Heart right ventricle (tissue), 16 donors: ENCODE measurements at regions not wholly inside any gene's neighbourhood (a gene's known extent, or its start where the extent isn't known, plus 50 kb on each side); places are given as distances from the start of the nearest gene placed in this dataset.

Source experiments
- ATAC-seq, 8 donors: fragments of 200-7000 bp; cut with Tn5 transposase; one replicate each; pipeline ENCODE4 v1.9.1; 2020; ENCODE audit warnings: mild to moderate bottlenecking in 8 of 8, moderate library complexity in 8 of 8, moderate number of reproducible peaks in 1 of 8
- DNase-seq, 2 donors: peaks; one replicate each; pipeline ENCODE4 v3.0.0-alpha.2; 2020
- H3K27ac ChIP-seq, 10 donors: fragments of 200-600 bp; sonication (generic) in 2 of 10; one replicate each; pipeline versions ENCODE4 v1.5.0 to v1.8.0; 2020 to 2022; ENCODE audit warnings: mild to moderate bottlenecking in 3 of 10
- H3K27me3 ChIP-seq, 7 donors: fragments of 200-600 bp; one replicate each; pipeline ENCODE4 v1.8.0; 2021 to 2022; ENCODE audit warnings: mild to moderate bottlenecking in 2 of 7
- H3K36me3 ChIP-seq, 9 donors: fragments of 200-600 bp; sonication (generic) in 1 of 9; one replicate each; pipeline versions ENCODE4 v1.5.0 to v1.8.0; 2020 to 2022; ENCODE audit warnings: mild to moderate bottlenecking in 2 of 9
- H3K4me1 ChIP-seq, 9 donors: fragments of 200-600 bp; sonication (generic) in 1 of 9; one replicate each; pipeline versions ENCODE4 v1.5.0 to v1.8.0; 2020 to 2022; ENCODE audit warnings: mild to moderate bottlenecking in 4 of 9
- H3K4me3 ChIP-seq, 10 donors: fragments of 200-600 bp; sonication (generic) in 2 of 10; one replicate each; pipeline versions ENCODE4 v1.5.0 to v1.8.0; 2020 to 2022; ENCODE audit warnings: mild to moderate bottlenecking in 7 of 10, moderate library complexity in 2 of 10
- H3K9me3 ChIP-seq, 11 donors: fragments of 200-600 bp in 10 of 11; sonication (generic) in 2 of 11; one replicate each; pipeline versions ENCODE4 v1.5.0 to v1.8.0; 2013 to 2022; ENCODE audit warnings: mild to moderate bottlenecking in 2 of 11, control low read depth in 1 of 11, moderate library complexity in 1 of 11
- WGBS, 2 donors: extraction: QIAGEN DNeasy Blood & Tissue Kit; methylation state at CpG; one replicate each; pipeline ENCODE4 v1.1.7; 2013; ENCODE audit warnings: inconsistent platforms in 1 of 2; 5-methylcytosine and 5-hydroxymethylcytosine counted together
- intact Hi-C, 10 donors: fragments of 100-400 bp; cut with DNase I; formaldehyde crosslinking; loops; one replicate each; pipeline versions ENCODE4 v1.11.1 to v1.14.2; 2022
- TF ChIP-seq, protein P1 (sequence below), 9 donors: fragments of 200-600 bp; sonication (generic) in 2 of 9; IDR thresholded peaks; one replicate each; pipeline versions ENCODE4 v1.5.0 to v1.8.0; 2021 to 2022; ENCODE audit warnings: antibody characterized with exemption in 9 of 9, mild to moderate bottlenecking in 5 of 9, moderate library complexity in 1 of 9
- donor health status: Arrhythmogenic right ventricular cardiomyopathy.
- donor health status: ischemic (EF 13 %, LVEDD 7.1; RV severe dilation, severe dysfunction).
- donor health status: healthy with polysubstance abuse.
- donor health status: DM: no; HTN: yes; CAD: no.
- donor health status: DM: no; HTN: no; CAD: no.
- donor health status: ischemic (EF 25% LVEDD 6.9; RV normal size, moderate dysfunction).
- donor health status: ischemic (EF 25% LVEDD 5.7; RV mildly dilated, moderate dysfunction).
- donor health status: healthy.
- donor health status: DM: yes; HTN: yes; CAD: no.
- donor health status: Ischemic cardiomyopathy.
- donor health status: ischemic (EF 35%, LVEDD 5.7; RV mildly dilated, moderate dysfunction).
- donor health status: nonischemic (EF 11% LVEDD 7.7; RV severe dilation, severe dysfunction).
- donor health status: DM: yes; HTN: yes; CAD: no.
- donor health status: PGD.
- donor health status: ischemic (EF 29% LVEDD 5.4; RV normal size, mild dysfunction).
- donor health status: nonischemic (EF 23%, LVEDD 6.1; RV moderate dilation, normal function).

GRCh38 chr3:59677747-59678702 lies 628.2 kb upstream of the CFAP20DC start:
- intact Hi-C loops: loop anchor here in 1 of 10 donors (10.0 kb wide), 1 partner anchor 1113 kb away; no protein-coding TSS in a partner anchor
- DNase-seq (no peak), ATAC-seq (no peak)
- H3K4me3 ChIP-seq: no peak overlapping the region
- H3K27me3 ChIP-seq: no peaks in the 10 kb centered on the region
- H3K9me3 ChIP-seq: no peaks in the 10 kb centered on the region
- 70 to 75% methylated on average over 11 of the region's 11 CpGs for WGBS, 2 donors
- H3K4me1 ChIP-seq: no peaks in the 10 kb centered on the region
- TF ChIP-seq, protein P1, sequence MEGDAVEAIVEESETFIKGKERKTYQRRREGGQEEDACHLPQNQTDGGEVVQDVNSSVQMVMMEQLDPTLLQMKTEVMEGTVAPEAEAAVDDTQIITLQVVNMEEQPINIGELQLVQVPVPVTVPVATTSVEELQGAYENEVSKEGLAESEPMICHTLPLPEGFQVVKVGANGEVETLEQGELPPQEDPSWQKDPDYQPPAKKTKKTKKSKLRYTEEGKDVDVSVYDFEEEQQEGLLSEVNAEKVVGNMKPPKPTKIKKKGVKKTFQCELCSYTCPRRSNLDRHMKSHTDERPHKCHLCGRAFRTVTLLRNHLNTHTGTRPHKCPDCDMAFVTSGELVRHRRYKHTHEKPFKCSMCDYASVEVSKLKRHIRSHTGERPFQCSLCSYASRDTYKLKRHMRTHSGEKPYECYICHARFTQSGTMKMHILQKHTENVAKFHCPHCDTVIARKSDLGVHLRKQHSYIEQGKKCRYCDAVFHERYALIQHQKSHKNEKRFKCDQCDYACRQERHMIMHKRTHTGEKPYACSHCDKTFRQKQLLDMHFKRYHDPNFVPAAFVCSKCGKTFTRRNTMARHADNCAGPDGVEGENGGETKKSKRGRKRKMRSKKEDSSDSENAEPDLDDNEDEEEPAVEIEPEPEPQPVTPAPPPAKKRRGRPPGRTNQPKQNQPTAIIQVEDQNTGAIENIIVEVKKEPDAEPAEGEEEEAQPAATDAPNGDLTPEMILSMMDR (IDR thresholded peaks at IDR 0.05): no peak
- H3K36me3 ChIP-seq: no peaks in the 10 kb centered on the region
- no peak overlapping the region for H3K27ac ChIP-seq

- intact Hi-C loops: loop anchor here in 1 of 10 donors (10.0 kb wide), 1 partner anchor 1111 kb away; no protein-coding TSS in a partner anchor
- ATAC-seq (no peak), DNase-seq (no peak)
- TF ChIP-seq, protein P1 (IDR thresholded peaks at IDR 0.05): no peak
- Histone ChIP-seq H3K27me3 (no peaks in the 10 kb centered on the region), H3K9me3 (no peaks in the 10 kb centered on the region), H3K36me3 (no peaks in the 10 kb centered on the region), H3K4me3 (no peak overlapping the region), H3K27ac (no peak overlapping the region), H3K4me1 (no peaks in the 10 kb centered on the region)
- 92 to 94% methylated on average over 2 of the region's 2 CpGs for WGBS, 2 donors
These were observed 625.7 kb upstream of the CFAP20DC start for GRCh38 chr3:59675495-59675894.

GRCh38 chr3:59663076-59663850 lies 613.4 kb upstream of the CFAP20DC start:
- Histone ChIP-seq H3K9me3 (no peaks in the 10 kb centered on the region), H3K4me1 (peaks cover 0 to under 1% (median 0%) of the 10 kb centered on the region in 9 donors), H3K27me3 (no peaks in the 10 kb centered on the region), H3K4me3 (no peak overlapping the region), H3K36me3 (no peaks in the 10 kb centered on the region), H3K27ac (no peak overlapping the region)
- TF ChIP-seq, protein P1 (IDR thresholded peaks at IDR 0.05): no peak
- intact Hi-C loops: no loop called here
- DNase-seq: no peak
- ATAC-seq: no peak
- 95 to 98% methylated on average over 2 of the region's 2 CpGs for WGBS, 2 donors

DNA sequence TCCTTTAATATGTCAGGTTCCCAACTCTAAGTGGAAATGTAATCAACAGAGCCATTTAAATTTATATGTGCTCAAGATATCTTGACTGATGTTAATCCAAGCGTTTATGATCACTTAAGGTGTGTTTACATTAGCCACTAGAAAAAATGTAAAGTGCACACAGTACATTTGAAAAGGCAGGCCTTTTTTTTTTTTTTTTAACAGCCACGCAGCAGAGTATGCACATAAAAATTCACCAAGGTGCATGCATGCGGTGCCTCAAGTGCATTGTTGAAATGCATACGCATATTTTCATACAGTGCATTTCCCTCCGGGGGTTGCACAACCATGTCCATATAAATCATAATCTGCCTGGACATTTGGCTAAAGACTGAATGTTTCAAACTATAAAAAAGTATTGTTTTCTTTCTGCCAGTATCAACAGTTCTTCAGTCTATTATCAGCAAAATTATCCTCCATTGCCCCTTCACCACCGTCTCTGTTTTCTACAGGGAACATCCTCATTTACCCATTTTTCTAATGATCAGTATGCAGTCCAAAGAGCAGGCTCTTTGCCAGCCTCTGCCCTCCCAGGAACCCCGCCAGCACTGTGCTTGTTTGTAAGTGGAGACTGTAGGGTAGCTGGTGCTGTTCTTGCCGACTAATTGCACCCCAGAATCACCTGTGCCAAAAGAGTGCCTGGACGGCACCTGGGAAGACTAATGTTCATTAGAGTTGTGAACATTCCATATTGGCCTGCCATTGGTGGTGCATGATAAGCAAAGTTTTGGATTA lies 611.2 kb upstream of the CFAP20DC start:
- H3K36me3 ChIP-seq: no peaks in the 10 kb centered on the region
- peaks cover 0 to 5% (median 0%) of the 10 kb centered on the region in 11 donors for H3K9me3 ChIP-seq
- intact Hi-C loops: no loop called here
- no peaks in the 10 kb centered on the region for H3K27me3 ChIP-seq
- H3K27ac ChIP-seq: no peak overlapping the region
- no peak for DNase-seq
- no peak for ATAC-seq
- peaks cover 0 to 5% (median 0%) of the 10 kb centered on the region in 9 donors for H3K4me1 ChIP-seq
- WGBS, 2 donors: 77 to 86% methylated on average over 9 of the region's 9 CpGs
- TF ChIP-seq, protein P1 (IDR thresholded peaks at IDR 0.05): no peak
- no peak overlapping the region for H3K4me3 ChIP-seq
